Left lung (tissue), 4 donors: ENCODE measurements at regions not wholly inside any gene's neighbourhood (a gene's known extent, or its start where the extent isn't known, plus 50 kb on each side); places are given as distances from the start of the nearest gene placed in this dataset.

Experiments
- ATAC-seq: fragments of 200-7000 bp; cut with Tn5 transposase; one replicate; pipeline ENCODE4 v1.9.1; 2020; ENCODE audit warnings: moderate library complexity
- DNase-seq, 4 donors: peaks; one replicate each; pipeline ENCODE4 v3.0.0-alpha.2; 2013 to 2020
- H3K27ac ChIP-seq, 2 donors: fragments of 200-600 bp; sonication (generic) in 1 of 2; one replicate each; pipeline versions ENCODE4 v1.5.0 to v1.8.0; 2020 to 2021
- H3K27me3 ChIP-seq, 2 donors: fragments of 200-600 bp; sonication (generic) in 1 of 2; one replicate each; pipeline versions ENCODE4 v1.5.0 to v1.8.0; 2020 to 2021
- H3K36me3 ChIP-seq, 2 donors: fragments of 200-600 bp; sonication (generic) in 1 of 2; one replicate each; pipeline versions ENCODE4 v1.5.0 to v1.8.0; 2020 to 2021
- H3K4me1 ChIP-seq, 2 donors: fragments of 200-600 bp; one replicate each; pipeline ENCODE4 v1.8.0; 2021
- H3K4me3 ChIP-seq, 2 donors: fragments of 200-600 bp; sonication (generic) in 1 of 2; one replicate each; pipeline versions ENCODE4 v1.5.0 to v1.8.0; 2020 to 2021; ENCODE audit warnings: mild to moderate bottlenecking in 1 of 2
- H3K9me3 ChIP-seq, 2 donors: fragments of 200-600 bp; sonication (generic) in 1 of 2; one replicate each; pipeline versions ENCODE4 v1.5.0 to v1.8.0; 2020 to 2021
- CTCF ChIP-seq, 2 donors: fragments of 200-600 bp; sonication (generic) in 1 of 2; IDR thresholded peaks; one replicate each; pipeline versions ENCODE4 v1.5.0 to v1.8.0; 2021; ENCODE audit warnings: antibody characterized with exemption in 2 of 2
- intact Hi-C, 2 donors: fragments of 100-400 bp; cut with DNase I; formaldehyde crosslinking; loops; one replicate each; pipeline versions ENCODE4 v1.11.2 to v1.14.2; 2022
- donor health status: DM: no; HTN: yes; CAD: no.
- donor health status: DM: no; HTN: no; CAD: no.

- Histone ChIP-seq H3K9me3 (no peaks in the 10 kb centered on the region), H3K27ac (no peak overlapping the region), H3K27me3 (no peaks in the 10 kb centered on the region), H3K4me3 (no peak overlapping the region), H3K4me1 (no peaks in the 10 kb centered on the region), H3K36me3 (no peaks in the 10 kb centered on the region)
- intact Hi-C loops = no loop called here
- DNase-seq = no peak
- no peak for ATAC-seq
- TF ChIP-seq CTCF (IDR thresholded peaks at IDR 0.05) = no peak
Observed at GRCh38 chr10:22846294-22846693, 81.6 kb upstream of the ARMC3 start.

GRCh38 chr10:22839639-22840038 is 88.2 kb upstream of the ARMC3 start:
- DNase-seq (no peak), ATAC-seq (no peak)
- no peak for TF ChIP-seq CTCF (IDR thresholded peaks at IDR 0.05)
- Histone ChIP-seq H3K4me3 (no peak overlapping the region), H3K4me1 (no peaks in the 10 kb centered on the region), H3K36me3 (no peaks in the 10 kb centered on the region), H3K9me3 (no peaks in the 10 kb centered on the region), H3K27me3 (no peaks in the 10 kb centered on the region), H3K27ac (no peak overlapping the region)
- intact Hi-C loops = no loop called here

GRCh38 chr10:22837771-22838170 is 90.1 kb upstream of the ARMC3 start:
- Histone ChIP-seq H3K36me3 (no peaks in the 10 kb centered on the region), H3K4me1 (no peaks in the 10 kb centered on the region), H3K4me3 (no peak overlapping the region), H3K9me3 (no peaks in the 10 kb centered on the region), H3K27me3 (no peaks in the 10 kb centered on the region), H3K27ac (no peak overlapping the region)
- ATAC-seq (no peak), DNase-seq (no peak)
- intact Hi-C loops = no loop called here
- no peak for TF ChIP-seq CTCF (IDR thresholded peaks at IDR 0.05)

GRCh38 chr10:22837351-22837750 is 90.5 kb upstream of the ARMC3 start:
- H3K27ac ChIP-seq = no peak overlapping the region
- no peak for TF ChIP-seq CTCF (IDR thresholded peaks at IDR 0.05)
- intact Hi-C loops = no loop called here
- no peaks in the 10 kb centered on the region for H3K27me3 ChIP-seq
- H3K9me3 ChIP-seq = no peaks in the 10 kb centered on the region
- no peak for DNase-seq
- no peak for ATAC-seq
- H3K4me1 ChIP-seq = no peaks in the 10 kb centered on the region
- H3K36me3 ChIP-seq = no peaks in the 10 kb centered on the region
- no peak overlapping the region for H3K4me3 ChIP-seq

- no peak for DNase-seq
- no peak for TF ChIP-seq CTCF (IDR thresholded peaks at IDR 0.05)
- Histone ChIP-seq H3K4me3 (no peak overlapping the region), H3K36me3 (no peaks in the 10 kb centered on the region), H3K27me3 (no peaks in the 10 kb centered on the region), H3K4me1 (no peaks in the 10 kb centered on the region), H3K9me3 (no peaks in the 10 kb centered on the region), H3K27ac (no peak overlapping the region)
- ATAC-seq = no peak
- intact Hi-C loops = no loop called here
Observed at GRCh38 chr10:22834471-22834870, 93.4 kb upstream of the ARMC3 start.
